Fibroblast of pulmonary artery (primary cell): ENCODE measurements at regions not wholly inside any gene's neighbourhood (a gene's known extent, or its start where the extent isn't known, plus 50 kb on each side); places are given as distances from the start of the nearest gene placed in this dataset.

Experiments
- DNase-seq: peaks from one replicate; pipeline ENCODE4 v3.0.0-alpha.2; 2010; ENCODE audit warnings: low read depth
- H3K4me3 ChIP-seq: replicated peaks from 2 replicates; pipeline ENCODE4 v1.5.1; 2011; ENCODE audit warnings: low read depth, mild to moderate bottlenecking, control low read depth, low read length, moderate library complexity
- CTCF ChIP-seq: IDR thresholded peaks from 2 replicates; pipeline ENCODE4 v1.5.1; 2011; ENCODE audit warnings: mild to moderate bottlenecking, control low read depth, low read length, inconsistent platforms; ENCODE audit errors: missing control alignments

- no peak for DNase-seq
- no peak for TF ChIP-seq CTCF
- no peak overlapping the region for H3K4me3 ChIP-seq
Measured at GRCh38 chr22:49580024-49580423, 247.6 kb downstream of the BRD1 start.

- H3K4me3 ChIP-seq, result no peak overlapping the region
- no peak for DNase-seq
- no peak for TF ChIP-seq CTCF
Measured at GRCh38 chr22:49577168-49578060, 250.3 kb downstream of the BRD1 start.

DNA sequence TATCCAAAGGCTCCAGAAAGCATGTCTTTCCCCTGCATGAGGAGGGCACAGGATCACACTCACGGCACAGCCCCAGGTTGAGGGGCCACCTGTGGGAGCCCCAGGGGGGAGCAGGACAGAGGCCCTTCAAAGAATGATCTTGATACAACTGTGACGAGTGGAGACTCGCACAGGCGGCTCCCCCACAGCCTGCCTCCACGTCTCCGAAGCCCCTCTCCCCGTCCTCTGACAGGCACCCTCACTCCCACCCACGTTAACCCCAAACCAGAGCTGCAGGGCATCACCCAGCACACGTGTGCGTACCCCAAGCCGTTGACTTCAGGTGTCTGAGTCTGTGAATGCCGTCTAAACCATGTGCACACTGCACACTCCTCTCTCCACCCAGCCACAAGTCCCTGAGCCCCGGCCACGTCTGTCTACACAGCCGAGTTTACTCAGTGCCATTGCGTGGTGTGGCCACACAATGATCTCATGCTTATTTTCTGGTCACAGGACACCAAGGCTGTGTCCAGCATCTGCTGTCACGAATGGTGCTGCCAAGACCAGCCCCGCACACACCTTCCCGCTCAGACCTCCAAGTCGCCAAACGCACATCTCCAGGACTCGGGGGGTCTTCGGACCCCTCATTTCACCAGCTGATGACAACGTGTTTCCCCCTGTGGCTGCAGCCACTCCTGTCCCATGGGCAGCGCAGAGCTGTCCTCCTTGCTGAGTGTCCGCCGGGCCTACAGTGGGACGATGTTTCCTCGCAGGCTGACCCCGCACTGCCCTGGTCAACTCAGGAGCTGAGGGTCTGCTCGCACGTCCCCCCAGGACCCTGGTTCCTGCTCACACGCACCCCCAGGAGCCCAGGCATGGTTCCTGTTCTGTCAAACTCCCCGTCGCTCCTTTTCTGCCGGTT, 251.2 kb downstream of the BRD1 start:
- no peak for DNase-seq
- TF ChIP-seq CTCF, result no peak

GRCh38 chr22:49575703-49576081, 252.0 kb downstream of the BRD1 start:
- DNase-seq, result no peak
- no peak overlapping the region for H3K4me3 ChIP-seq
- TF ChIP-seq CTCF, result no peak

More for the DNA sequence above, 251.2 kb downstream of the BRD1 start:
- H3K4me3 ChIP-seq, result no peak overlapping the region

GRCh38 chr22:49574881-49575702, 252.6 kb downstream of the BRD1 start:
- no peak for DNase-seq
- no peak overlapping the region for H3K4me3 ChIP-seq
- no peak for TF ChIP-seq CTCF

- TF ChIP-seq CTCF, result no peak
- no peak for DNase-seq
- no peak overlapping the region for H3K4me3 ChIP-seq
Measured at GRCh38 chr22:49574205-49574880, 253.3 kb downstream of the BRD1 start.
